ENCODE measurements at regions not wholly inside any gene's neighbourhood (a gene's known extent, or its start where the extent isn't known, plus 50 kb on each side); places are given as distances from the start of the nearest gene placed in this dataset.
"Not testable (repeated sequence)": the region's sequence is repeated elsewhere in the genome, so short reads cannot be mapped to it uniquely, and the experiment has no call there.

DNA sequence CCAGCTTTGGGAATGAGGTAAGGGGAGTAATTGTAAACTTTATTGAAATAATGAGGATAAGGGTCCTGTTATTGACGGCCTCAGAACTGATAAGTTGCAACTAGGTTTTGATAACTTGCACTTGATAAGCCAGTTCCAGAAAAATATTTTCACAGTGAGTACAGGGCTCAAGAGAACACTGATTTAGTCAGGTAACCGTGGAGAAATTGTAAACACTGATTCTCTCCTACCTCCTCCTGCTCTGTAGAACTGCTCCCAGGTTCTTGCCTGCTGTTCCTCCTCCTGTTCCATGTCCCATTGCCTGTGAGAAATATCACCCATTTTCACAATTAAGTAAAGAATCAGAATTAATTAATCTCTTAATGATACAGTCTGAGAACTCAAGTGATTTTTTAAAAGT lies 55.0 kb upstream of the CXXC4 start:
- no peak for DNase-seq

GRCh38 chr4:104559502-104559901 lies 64.8 kb upstream of the CXXC4 start:
- DNase-seq: no peak

GRCh38 chr4:104571341-104571740 lies 76.6 kb upstream of the CXXC4 start:
- no peak for DNase-seq

- DNase-seq: no peak
These were observed 79.7 kb upstream of the CXXC4 start for GRCh38 chr4:104574371-104574770.

GRCh38 chr4:104575278-104575677 lies 80.6 kb upstream of the CXXC4 start:
- no peak for DNase-seq

DNA sequence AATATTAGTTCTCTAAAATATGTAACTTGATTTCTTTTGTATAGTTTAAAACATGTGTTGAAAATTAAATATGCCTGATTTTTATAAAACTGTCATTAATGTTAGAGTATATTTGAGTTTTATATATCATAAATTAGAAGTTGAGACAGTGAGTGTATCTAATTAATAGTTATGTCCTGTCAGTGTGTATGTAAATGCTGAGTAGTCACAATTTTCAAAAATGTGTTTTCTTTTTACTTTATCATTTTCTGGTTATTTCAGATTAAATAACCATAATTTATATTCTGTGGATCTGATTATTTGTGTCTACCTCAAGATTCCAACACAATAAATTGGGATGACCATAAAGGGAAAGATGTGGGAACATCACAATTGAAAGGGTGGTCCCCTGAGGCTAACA lies 82.7 kb upstream of the CXXC4 start:
- DNase-seq: no peak

DNA sequence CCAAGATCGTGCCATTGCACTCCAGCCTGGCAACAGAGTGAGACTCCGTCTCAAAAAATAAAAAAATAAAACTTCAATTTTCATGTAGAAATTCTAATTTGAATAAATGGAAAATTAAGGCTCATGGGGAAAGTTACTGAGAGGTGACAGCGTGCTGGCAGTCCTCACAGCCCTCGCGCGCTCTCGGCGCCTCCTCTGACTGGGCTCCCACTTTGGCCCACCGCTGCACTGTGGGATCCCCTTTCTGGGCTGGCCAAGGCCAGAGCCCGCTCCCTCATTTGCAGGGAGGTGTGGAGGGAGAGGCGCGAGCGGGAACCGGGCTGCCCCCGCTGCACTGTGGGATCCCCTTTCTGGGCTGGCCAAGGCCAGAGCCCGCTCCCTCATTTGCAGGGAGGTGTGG lies 86.8 kb upstream of the CXXC4 start:
- DNase-seq: not testable (repeated sequence)

GRCh38 chr4:104582056-104582455 lies 87.4 kb upstream of the CXXC4 start:
- not testable (repeated sequence) for DNase-seq

DNA sequence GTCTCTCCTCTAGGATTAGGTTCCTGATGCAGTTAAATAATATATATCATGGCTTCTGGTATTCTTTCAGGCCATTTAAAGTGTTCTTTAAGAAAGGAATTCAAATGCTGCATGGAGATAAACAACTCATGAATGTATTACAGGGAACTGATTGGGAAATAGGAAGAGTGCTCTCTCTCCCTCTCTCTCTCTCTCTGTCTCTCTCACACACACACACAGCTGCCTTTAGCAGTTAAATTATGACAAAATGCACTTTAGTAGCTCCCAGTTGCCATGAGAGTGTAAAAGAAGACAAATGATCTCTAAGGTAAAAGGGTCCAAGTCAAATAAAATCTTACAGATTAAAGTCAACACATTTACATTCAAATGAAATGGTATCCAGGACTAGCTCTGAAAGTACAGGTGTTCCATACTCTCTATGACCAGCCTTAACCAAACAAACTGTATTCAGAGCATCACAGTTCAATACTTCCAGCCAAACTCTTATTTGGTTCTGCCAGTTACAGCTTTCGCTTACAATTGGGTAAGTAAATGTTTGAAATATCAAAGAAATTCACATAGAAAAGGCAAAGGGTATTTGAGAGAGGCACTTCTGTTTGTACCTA lies 94.7 kb upstream of the CXXC4 start:
- DNase-seq: no peak

- DNase-seq: peak in 1 of 2 experiments; percentile 4
These were observed 96.8 kb upstream of the CXXC4 start for GRCh38 chr4:104591510-104591911.

DNA sequence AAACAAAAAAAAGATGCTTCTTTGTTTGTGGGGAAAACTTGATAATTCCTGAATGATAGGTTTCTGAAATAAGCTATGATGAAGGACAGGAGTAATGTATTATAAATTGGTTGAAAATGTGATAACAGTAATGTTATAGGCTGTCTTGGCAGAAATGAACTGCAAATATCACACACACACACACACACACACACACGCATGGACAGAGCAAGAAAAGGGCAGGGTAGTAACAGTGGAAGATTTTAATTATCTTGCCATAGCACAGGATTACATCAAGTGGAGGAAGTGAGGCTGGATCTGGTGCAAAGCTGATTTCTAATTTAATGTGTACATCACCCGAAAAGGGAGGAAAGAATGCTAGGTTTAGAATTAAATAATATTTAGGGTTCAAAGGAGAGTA lies 97.5 kb upstream of the CXXC4 start:
- no peak for DNase-seq

DNA sequence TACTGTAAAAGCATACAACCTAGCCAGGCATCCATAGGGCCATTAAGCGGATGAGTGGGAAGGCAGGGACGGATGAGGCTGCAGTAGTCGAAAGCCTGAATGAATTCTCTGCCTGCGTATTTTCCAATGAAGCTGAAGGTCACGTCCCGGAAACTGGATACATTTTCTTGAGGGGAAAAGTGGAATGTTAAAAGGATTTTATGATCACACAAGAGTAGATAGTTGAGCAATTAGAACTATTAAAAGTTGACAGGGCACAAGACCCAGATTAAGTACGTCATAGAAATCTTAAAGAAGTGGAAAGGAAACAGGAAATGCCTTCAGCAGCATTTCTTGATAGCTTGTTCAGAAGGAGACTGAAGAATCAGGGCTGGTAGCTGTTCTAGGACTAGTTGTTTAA lies 98.3 kb upstream of the CXXC4 start:
- DNase-seq: no peak

DNA sequence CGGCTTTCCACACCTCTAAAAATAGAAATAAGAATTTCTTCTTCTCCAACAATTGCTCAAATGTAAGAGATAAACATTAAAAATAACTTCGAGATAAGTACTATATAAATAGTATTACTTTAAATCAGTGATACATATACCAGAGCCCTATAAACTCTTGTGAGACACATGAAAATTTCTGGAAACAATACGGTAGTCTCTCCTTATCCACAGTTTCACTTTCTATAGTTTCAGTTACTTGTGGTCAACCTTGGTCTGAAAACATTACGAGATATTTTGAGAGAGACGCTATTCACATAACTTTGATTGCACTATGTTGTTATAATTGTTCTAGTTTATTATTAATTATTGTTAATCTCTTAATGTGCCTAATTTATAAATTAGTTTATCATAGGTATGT lies 101.5 kb upstream of the CXXC4 start:
- DNase-seq: no peak

GRCh38 chr4:104615496-104615895 lies 120.8 kb upstream of the CXXC4 start:
- DNase-seq: no peak

DNA sequence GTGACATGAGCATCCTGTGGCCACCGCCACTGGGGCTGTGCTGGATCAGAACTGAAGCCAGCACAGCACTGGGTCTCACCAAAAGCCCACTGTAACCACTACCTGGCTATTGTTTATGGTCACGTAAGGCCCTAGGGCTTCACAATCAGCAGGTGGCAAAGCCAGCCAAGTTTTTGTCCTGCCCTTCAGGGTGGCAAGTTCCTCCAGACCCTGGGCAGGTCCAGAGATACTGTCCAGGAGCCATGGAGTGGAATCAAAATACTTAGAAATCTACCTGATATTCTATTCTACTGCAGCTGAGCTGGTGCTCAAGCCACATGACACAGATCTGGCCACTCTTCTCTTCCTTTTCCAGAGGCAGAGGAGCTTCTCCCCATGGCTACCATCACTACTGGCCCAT lies 121.2 kb upstream of the CXXC4 start:
- DNase-seq: no peak

DNA sequence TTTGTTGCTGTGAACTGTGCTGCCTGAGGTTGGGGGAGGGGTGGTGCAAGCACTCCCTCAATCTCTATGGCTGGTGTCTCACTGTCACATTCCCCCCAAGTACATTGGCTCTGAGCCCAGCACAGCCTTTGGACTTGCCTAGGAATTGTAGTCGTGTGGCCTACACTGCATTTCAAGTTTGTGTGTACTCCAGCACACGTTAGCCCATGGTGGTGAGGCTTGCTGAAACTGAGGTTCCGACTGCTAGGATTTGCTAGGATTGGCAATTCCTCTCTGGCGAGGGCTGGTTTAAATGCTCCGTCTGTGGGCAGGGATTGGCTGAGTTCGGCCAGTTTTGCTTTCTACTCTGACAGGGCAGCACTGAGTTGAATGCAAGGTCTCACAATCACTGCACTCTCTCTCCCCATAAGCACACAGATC lies 121.7 kb upstream of the CXXC4 start:
- no peak for DNase-seq

DNA sequence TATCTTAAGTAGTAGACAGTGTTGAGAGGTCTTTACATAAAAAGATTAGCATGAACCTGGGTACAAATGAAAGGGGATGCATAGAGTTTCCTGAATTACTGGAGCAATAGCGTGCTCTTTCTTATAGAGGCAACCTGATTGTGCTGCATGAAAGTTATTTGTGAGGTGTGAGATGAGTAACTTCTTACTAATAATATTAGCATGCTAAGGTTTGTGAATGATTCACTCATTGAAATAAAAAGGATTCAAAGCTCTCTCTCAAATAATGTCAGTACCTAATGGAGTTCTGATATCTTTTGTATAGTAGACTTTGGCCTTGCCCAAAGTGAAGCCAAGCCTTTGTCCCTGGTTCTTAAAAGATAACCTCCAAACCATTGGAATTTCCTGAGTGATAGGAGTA lies 131.0 kb upstream of the CXXC4 start:
- DNase-seq: no peak

GRCh38 chr4:104629601-104630000 lies 134.9 kb upstream of the CXXC4 start:
- DNase-seq: no peak

GRCh38 chr4:104630272-104630671 lies 135.6 kb upstream of the CXXC4 start:
- DNase-seq: no peak

DNA sequence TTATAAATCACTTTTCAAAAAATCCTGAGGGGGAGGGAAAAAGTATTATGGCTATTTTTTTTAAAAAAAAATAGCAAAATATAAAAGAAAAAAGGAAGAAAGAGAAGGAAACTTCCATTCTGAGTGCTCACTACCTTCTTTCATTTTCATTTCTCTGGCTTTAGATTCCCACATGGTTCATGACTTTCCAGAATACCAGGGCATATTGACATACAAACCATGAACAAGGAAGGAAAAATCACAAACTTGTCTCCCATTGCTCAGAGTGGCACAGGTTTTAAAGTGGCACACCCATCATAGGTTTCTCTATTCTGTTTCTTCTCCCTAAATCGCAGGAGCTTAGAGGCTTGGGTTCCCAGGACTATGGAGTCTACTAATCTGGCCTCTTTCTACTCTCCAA lies 136.3 kb upstream of the CXXC4 start:
- DNase-seq: no peak

- DNase-seq: no peak
These were observed 146.7 kb upstream of the CXXC4 start for GRCh38 chr4:104641418-104641817.

DNA sequence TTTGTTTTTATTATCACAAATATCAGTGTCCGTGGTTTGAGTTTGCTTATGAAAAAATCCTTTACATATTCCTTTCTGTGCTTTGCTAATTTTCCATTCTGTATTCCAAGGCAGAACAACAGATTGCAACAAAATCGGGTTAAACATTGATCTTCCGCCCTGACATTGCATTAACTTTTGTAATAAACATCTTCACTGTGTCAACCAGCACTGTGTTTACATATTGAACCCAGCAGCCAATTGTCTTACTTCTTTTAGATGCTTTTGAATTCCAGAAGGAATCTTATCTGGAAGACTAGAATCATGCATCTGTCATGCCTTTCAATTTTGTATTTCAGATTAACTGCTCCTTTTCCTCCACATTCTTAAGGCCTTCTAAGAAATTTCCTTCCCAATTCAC lies 147.8 kb upstream of the CXXC4 start:
- no peak for DNase-seq

DNA sequence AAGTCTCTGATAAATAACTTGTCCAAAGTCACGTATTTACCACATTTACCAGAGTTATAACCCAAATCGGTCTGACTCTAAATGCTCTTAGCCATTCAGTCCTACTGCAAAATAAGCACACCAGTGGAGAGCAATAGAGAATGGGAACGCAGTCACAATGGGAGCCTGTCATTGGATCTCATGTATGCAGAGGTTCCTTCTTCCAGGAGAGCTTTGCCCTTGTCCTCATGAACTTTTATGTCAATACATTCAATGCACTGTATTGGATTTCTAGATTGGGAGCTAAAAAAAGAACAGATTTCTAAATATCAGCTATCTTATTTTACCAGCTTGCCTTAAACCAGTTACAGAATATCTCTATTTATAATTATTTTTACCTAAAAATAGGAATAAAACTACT lies 149.1 kb upstream of the CXXC4 start:
- DNase-seq: no peak

DNA sequence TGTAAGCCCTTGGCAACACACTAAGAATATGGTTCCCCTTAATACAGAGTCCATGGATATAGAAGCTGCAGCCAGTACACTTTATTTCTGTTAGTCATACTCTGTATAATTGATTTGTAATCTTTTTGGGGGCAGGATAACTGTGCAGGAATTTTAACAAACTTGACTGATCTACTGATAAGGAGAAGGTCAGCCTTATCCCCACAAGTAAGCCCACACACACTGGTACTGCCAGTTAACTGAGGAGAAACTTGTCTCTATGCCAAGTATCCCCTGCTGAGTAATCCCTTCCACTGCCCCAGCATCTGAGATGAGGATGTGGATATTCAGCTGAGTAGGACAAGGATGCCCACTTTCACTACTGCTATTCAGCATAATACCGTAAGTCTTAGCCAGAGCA lies 154.9 kb upstream of the CXXC4 start:
- no peak for DNase-seq

DNA sequence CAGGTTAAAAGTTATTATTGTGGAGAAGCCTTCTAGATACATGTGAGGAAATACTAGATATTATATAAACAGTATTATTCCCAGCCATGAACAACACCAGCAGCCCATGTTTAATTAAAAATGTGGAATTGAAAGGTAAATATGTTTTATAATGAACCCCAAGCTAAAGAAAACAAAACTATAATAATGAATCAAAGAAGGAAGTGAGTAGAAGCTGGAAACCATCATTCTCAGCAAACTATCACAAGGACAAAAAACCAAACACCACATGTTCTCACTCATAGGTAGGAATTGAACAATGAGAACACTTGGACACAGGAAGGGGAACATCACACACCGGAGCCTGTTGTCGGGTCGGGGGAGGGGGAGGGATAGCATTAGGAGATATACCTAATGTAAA lies 167.6 kb upstream of the CXXC4 start:
- DNase-seq: not testable (repeated sequence)

DNA sequence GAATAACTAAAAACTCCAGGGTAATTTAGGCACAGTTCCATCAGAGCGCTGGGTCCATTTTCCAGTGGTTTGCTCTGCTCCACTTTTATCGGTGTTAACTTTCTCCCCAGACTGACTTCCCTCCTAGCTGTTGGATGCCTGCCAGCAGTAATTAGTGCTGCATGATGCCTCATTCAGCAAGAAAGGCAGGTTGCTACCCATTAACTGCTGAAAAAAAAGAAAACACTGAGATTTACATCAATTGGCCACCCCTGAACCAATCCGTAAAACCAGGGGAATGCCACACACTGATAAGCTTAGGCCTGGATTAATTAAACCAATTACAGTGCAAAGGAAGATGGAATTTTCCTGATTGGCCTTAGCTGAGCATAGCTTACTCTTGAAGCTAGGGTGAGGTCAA lies 182.4 kb upstream of the CXXC4 start:
- DNase-seq: no peak
